H9 (cell line): ENCODE measurements at regions not wholly inside any gene's neighbourhood (a gene's known extent, or its start where the extent isn't known, plus 50 kb on each side); places are given as distances from the start of the nearest gene placed in this dataset.

Experiments used
- DNase-seq: peaks from one replicate; pipeline ENCODE4 v3.0.0-alpha.2; 2017
- H2AFZ ChIP-seq: one replicate; pipeline ENCODE4 v1.6.1; 2013; ENCODE audit warnings: mild to moderate bottlenecking, low read length, control low read depth, moderate library complexity
- H2AK5ac ChIP-seq: 2 replicates; pipeline ENCODE4 v1.6.1; 2013; ENCODE audit warnings: low read length, control low read depth, mixed read lengths; ENCODE audit not compliant: insufficient read length
- H2BK120ac ChIP-seq: one replicate; pipeline ENCODE4 v1.6.1; 2013; ENCODE audit warnings: low read depth, mild to moderate bottlenecking, low read length, control low read depth, inconsistent platforms; ENCODE audit not compliant: poor library complexity, severe bottlenecking
- H2BK12ac ChIP-seq: 2 replicates; pipeline ENCODE4 v1.6.1; 2013; ENCODE audit warnings: low read length, control low read depth, mixed read lengths, low read depth; ENCODE audit not compliant: insufficient read length
- H2BK15ac ChIP-seq: 2 replicates; pipeline ENCODE4 v1.6.1; 2013; ENCODE audit warnings: low read depth, low read length, control low read depth
- H2BK20ac ChIP-seq: one replicate; pipeline ENCODE4 v1.6.1; 2013; ENCODE audit warnings: low read depth, mild to moderate bottlenecking, low read length, control low read depth, inconsistent platforms; ENCODE audit not compliant: poor library complexity, severe bottlenecking
- H2BK5ac ChIP-seq: 2 replicates; pipeline ENCODE4 v1.6.1; 2013; ENCODE audit warnings: low read length, control low read depth, mixed read lengths; ENCODE audit not compliant: insufficient read length
- H3K14ac ChIP-seq: 2 replicates; pipeline ENCODE4 v1.6.1; 2013; ENCODE audit warnings: low read length, control low read depth; ENCODE audit not compliant: insufficient read depth
- H3K18ac ChIP-seq: 2 replicates; pipeline ENCODE4 v1.6.1; 2013; ENCODE audit warnings: low read depth, mild to moderate bottlenecking, mixed read lengths, low read length, control low read depth; ENCODE audit not compliant: insufficient read length
- H3K23ac ChIP-seq: 2 replicates; pipeline ENCODE4 v1.6.1; 2013; ENCODE audit warnings: low read length, control low read depth, mixed read lengths, low read depth; ENCODE audit not compliant: insufficient read length
- H3K23me2 ChIP-seq: 2 replicates; pipeline ENCODE4 v1.6.1; 2013; ENCODE audit warnings: low read depth, mild to moderate bottlenecking, mixed read lengths, low read length, control low read depth; ENCODE audit not compliant: insufficient read length, poor library complexity, severe bottlenecking
- H3K27ac ChIP-seq: 2 replicates; pipeline ENCODE4 v1.5.1; 2013; ENCODE audit warnings: low read length, control low read depth, mixed read lengths, low read depth; ENCODE audit not compliant: insufficient read length
- H3K27me3 ChIP-seq: 2 replicates; pipeline ENCODE4 v1.6.1; 2013; ENCODE audit warnings: low read length, control low read depth, inconsistent platforms; ENCODE audit not compliant: insufficient read depth
- H3K4ac ChIP-seq: 2 replicates; pipeline ENCODE4 v1.6.1; 2013; ENCODE audit warnings: low read depth, mild to moderate bottlenecking, control low read depth, inconsistent platforms, low read length, moderate library complexity
- H3K4me1 ChIP-seq: 2 replicates; pipeline ENCODE4 v1.6.1; 2013; ENCODE audit warnings: low read length, control low read depth, inconsistent platforms; ENCODE audit not compliant: insufficient read depth
- H3K4me2 ChIP-seq: 2 replicates; pipeline ENCODE4 v1.6.1; 2013; ENCODE audit warnings: low read length, control low read depth, mixed read lengths; ENCODE audit not compliant: insufficient read length, insufficient read depth
- H3K56ac ChIP-seq: 2 replicates; pipeline ENCODE4 v1.6.1; 2013; ENCODE audit warnings: low read depth, mild to moderate bottlenecking, mixed read lengths, low read length, control low read depth; ENCODE audit not compliant: insufficient read length
- H3K79me1 ChIP-seq: 2 replicates; pipeline ENCODE4 v1.6.1; 2013; ENCODE audit warnings: low read depth, mild to moderate bottlenecking, moderate library complexity, low read length, control low read depth, inconsistent platforms; ENCODE audit not compliant: insufficient read depth, poor library complexity, severe bottlenecking
- H3K79me2 ChIP-seq: 2 replicates; pipeline ENCODE4 v1.6.1; 2013; ENCODE audit warnings: low read length, control low read depth, inconsistent platforms; ENCODE audit not compliant: insufficient read depth
- H3K9ac ChIP-seq: 2 replicates; pipeline ENCODE4 v1.6.1; 2013; ENCODE audit warnings: low read length, control low read depth, mixed read lengths; ENCODE audit not compliant: insufficient read length; ENCODE audit errors: extremely low read depth
- H3K9me3 ChIP-seq: one replicate; pipeline ENCODE4 v1.6.1; 2013; ENCODE audit warnings: low read depth, low read length, inconsistent platforms; ENCODE audit not compliant: control insufficient read depth
- H3T11ph ChIP-seq: one replicate; pipeline ENCODE4 v1.6.1; 2013; ENCODE audit warnings: mild to moderate bottlenecking, low read length, control low read depth, inconsistent platforms
- H4K20me1 ChIP-seq: one replicate; pipeline ENCODE4 v1.6.1; 2013; ENCODE audit not compliant: control insufficient read depth, insufficient read length, insufficient read depth
- H4K5ac ChIP-seq: 2 replicates; pipeline ENCODE4 v1.6.1; 2013; ENCODE audit warnings: low read depth, mild to moderate bottlenecking, mixed read lengths, low read length, control low read depth; ENCODE audit not compliant: insufficient read length
- H4K8ac ChIP-seq: replicated peaks from 2 replicates; pipeline ENCODE4 v1.6.1; 2013; ENCODE audit warnings: low read length, control low read depth, mixed read lengths, low read depth; ENCODE audit not compliant: insufficient read length
- H4K91ac ChIP-seq: 2 replicates; pipeline ENCODE4 v1.6.1; 2013; ENCODE audit warnings: low read depth, mild to moderate bottlenecking, moderate library complexity, mixed read lengths, low read length, control low read depth; ENCODE audit not compliant: insufficient read length
- H3K27ac Mint-ChIP-seq, 3 experiments: 2 replicates in 2 of 3; 3 replicates in 1 of 3; pipeline ENCODE4 v1.8.0; 2020 to 2021; ENCODE audit warnings: mixed read lengths in 3 of 3, mild to moderate bottlenecking in 1 of 3, moderate library complexity in 1 of 3
- H3K27me3 Mint-ChIP-seq: 2 replicates; pipeline ENCODE4 v1.8.0; 2021; ENCODE audit warnings: low read depth, mild to moderate bottlenecking, moderate library complexity, mixed read lengths
- H3K36me3 Mint-ChIP-seq, 3 experiments: 2 replicates in 2 of 3; 3 replicates in 1 of 3; pipeline ENCODE4 v1.8.0; 2020 to 2021; ENCODE audit warnings: low read depth in 3 of 3, mixed read lengths in 3 of 3; ENCODE audit not compliant: insufficient read depth in 1 of 3
- H3K4me1 Mint-ChIP-seq, 2 experiments: 2 replicates each; pipeline ENCODE4 v1.8.0; 2020; ENCODE audit warnings: mixed read lengths in 2 of 2
- H3K4me3 Mint-ChIP-seq, 2 experiments: 2 replicates in 1 of 2; 3 replicates in 1 of 2; pipeline ENCODE4 v1.8.0; 2020 to 2021; ENCODE audit warnings: mild to moderate bottlenecking in 2 of 2, mixed read lengths in 2 of 2, moderate library complexity in 1 of 2
- H3K9me3 Mint-ChIP-seq, 2 experiments: 2 replicates in 1 of 2; 3 replicates in 1 of 2; pipeline ENCODE4 v1.8.0; 2020; ENCODE audit warnings: mild to moderate bottlenecking in 2 of 2, mixed read lengths in 2 of 2, moderate library complexity in 1 of 2
- WGBS: extraction: QIAGEN DNeasy Blood & Tissue Kit; methylation state at CpG from one replicate; pipeline ENCODE4 v1.1.7; 2013; ENCODE audit warnings: missing lambda C conversion rate, low lambda C conversion rate, mixed read lengths; ENCODE audit not compliant: insufficient read length; ENCODE audit errors: extremely low coverage; 5-methylcytosine and 5-hydroxymethylcytosine counted together
- TF ChIP-seq, protein P1 (sequence below): fragments of 200-600 bp; sonication (generic); conservative IDR thresholded peaks from 3 replicates; pipeline ENCODE4 v1.8.0; 2021; ENCODE audit warnings: antibody characterized with exemption, mild to moderate bottlenecking

DNA sequence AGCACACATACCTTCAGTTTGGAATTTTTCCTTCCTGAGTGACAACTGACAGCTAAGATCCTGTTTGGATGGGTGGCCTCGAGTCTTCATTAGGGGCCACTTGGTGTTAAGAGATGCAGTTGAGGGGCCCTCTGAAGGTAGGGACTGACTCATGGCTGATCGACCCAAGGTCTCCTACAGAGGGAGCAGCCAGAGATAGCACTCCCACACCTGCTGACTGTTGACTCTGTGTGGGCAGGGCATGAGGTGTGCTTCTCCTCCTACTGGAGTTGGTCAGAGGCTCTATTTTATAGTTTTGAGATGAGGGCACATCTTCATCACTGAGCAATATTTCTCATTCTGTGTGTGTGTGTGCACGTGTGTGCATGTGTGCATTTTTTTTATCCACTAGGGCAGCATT is 378.8 kb upstream of the PODXL start:
- no peak overlapping the region for H3K27ac ChIP-seq
- no peak overlapping the region for H3K23ac ChIP-seq
- no peak overlapping the region for H2BK5ac ChIP-seq
- H2BK20ac ChIP-seq: no peak overlapping the region
- Mint-ChIP-seq H3K36me3 (no peaks in the 10 kb centered on the region), H3K27me3 (peaks cover 19% of the 10 kb centered on the region), H3K4me1 (no peaks in the 10 kb centered on the region), H3K9me3 (no peaks in the 10 kb centered on the region), H3K4me3 (no peak overlapping the region), H3K27ac (no peak overlapping the region)
- H3K9ac ChIP-seq: no peak overlapping the region
- H3K4ac ChIP-seq: no peak overlapping the region
- WGBS: no CpG with 5 or more reads among the region's 3 CpGs
- no peaks in the 10 kb centered on the region for H3K4me1 ChIP-seq
- no peak overlapping the region for H2AK5ac ChIP-seq
- H4K5ac ChIP-seq: no peak overlapping the region
- no peaks in the 10 kb centered on the region for H3K23me2 ChIP-seq
- no peak overlapping the region for H3K18ac ChIP-seq
- H2BK12ac ChIP-seq: no peak overlapping the region
- H4K20me1 ChIP-seq: no peaks in the 10 kb centered on the region
- TF ChIP-seq, protein P1, sequence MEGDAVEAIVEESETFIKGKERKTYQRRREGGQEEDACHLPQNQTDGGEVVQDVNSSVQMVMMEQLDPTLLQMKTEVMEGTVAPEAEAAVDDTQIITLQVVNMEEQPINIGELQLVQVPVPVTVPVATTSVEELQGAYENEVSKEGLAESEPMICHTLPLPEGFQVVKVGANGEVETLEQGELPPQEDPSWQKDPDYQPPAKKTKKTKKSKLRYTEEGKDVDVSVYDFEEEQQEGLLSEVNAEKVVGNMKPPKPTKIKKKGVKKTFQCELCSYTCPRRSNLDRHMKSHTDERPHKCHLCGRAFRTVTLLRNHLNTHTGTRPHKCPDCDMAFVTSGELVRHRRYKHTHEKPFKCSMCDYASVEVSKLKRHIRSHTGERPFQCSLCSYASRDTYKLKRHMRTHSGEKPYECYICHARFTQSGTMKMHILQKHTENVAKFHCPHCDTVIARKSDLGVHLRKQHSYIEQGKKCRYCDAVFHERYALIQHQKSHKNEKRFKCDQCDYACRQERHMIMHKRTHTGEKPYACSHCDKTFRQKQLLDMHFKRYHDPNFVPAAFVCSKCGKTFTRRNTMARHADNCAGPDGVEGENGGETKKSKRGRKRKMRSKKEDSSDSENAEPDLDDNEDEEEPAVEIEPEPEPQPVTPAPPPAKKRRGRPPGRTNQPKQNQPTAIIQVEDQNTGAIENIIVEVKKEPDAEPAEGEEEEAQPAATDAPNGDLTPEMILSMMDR: no peak
- no peak overlapping the region for H3K4me2 ChIP-seq
- H3T11ph ChIP-seq: no peak overlapping the region
- no peak overlapping the region for H3K56ac ChIP-seq
- H2BK15ac ChIP-seq: no peak overlapping the region
- no peak overlapping the region for H2AFZ ChIP-seq
- H3K9me3 ChIP-seq: no peaks in the 10 kb centered on the region
- H3K14ac ChIP-seq: no peak overlapping the region
- H4K8ac ChIP-seq: no peak overlapping the region
- DNase-seq: no peak
- no peaks in the 10 kb centered on the region for H3K79me1 ChIP-seq
- H3K27me3 ChIP-seq: no peaks in the 10 kb centered on the region
- H4K91ac ChIP-seq: no peak overlapping the region
- H2BK120ac ChIP-seq: no peak overlapping the region
- H3K79me2 ChIP-seq: no peaks in the 10 kb centered on the region
